NCI-H446 (cell line): ENCODE measurements at regions not wholly inside any gene's neighbourhood (a gene's known extent, or its start where the extent isn't known, plus 50 kb on each side); places are given as distances from the start of the nearest gene placed in this dataset.
"Not testable (repeated sequence)": the region's sequence is repeated elsewhere in the genome, so short reads cannot be mapped to it uniquely, and the experiment has no call there.

Source experiments
- DNase-seq, 2 experiments: peaks; one replicate each; lab custom pipeline; 2025; lab: John Stamatoyannopoulos, UW

GRCh38 chr12:37441371-37441770 lies 875.2 kb upstream of the ALG10B start:
- DNase-seq: not testable (repeated sequence)

- DNase-seq: not testable (repeated sequence)
These were observed 860.9 kb upstream of the ALG10B start for GRCh38 chr12:37455646-37456045.

- not testable (repeated sequence) for DNase-seq
These were observed 818.6 kb upstream of the ALG10B start for GRCh38 chr12:37497939-37498338.

GRCh38 chr12:37510256-37510655 lies 806.3 kb upstream of the ALG10B start:
- DNase-seq: not testable (repeated sequence)

- not testable (repeated sequence) for DNase-seq
These were observed 776.0 kb upstream of the ALG10B start for GRCh38 chr12:37540581-37540980.

- peak in 1 of 2 experiments; percentile 1 for DNase-seq
These were observed 775.2 kb upstream of the ALG10B start for GRCh38 chr12:37541356-37541755.

- DNase-seq: peak in 1 of 2 experiments; percentile 12
These were observed 773.2 kb upstream of the ALG10B start for GRCh38 chr12:37543131-37543965.

- DNase-seq: no peak
These were observed 772.5 kb upstream of the ALG10B start for GRCh38 chr12:37543966-37544668.

GRCh38 chr12:37544669-37545330 lies 771.8 kb upstream of the ALG10B start:
- DNase-seq: not testable (repeated sequence)

GRCh38 chr12:37545759-37546158 lies 770.8 kb upstream of the ALG10B start:
- DNase-seq: no peak

GRCh38 chr12:37546206-37546605 lies 770.4 kb upstream of the ALG10B start:
- no peak for DNase-seq

- no peak for DNase-seq
These were observed 769.6 kb upstream of the ALG10B start for GRCh38 chr12:37546901-37547475.

GRCh38 chr12:37547611-37548010 lies 769.0 kb upstream of the ALG10B start:
- DNase-seq: no peak

- DNase-seq: no peak
These were observed 768.2 kb upstream of the ALG10B start for GRCh38 chr12:37548266-37548805.

- not testable (repeated sequence) for DNase-seq
These were observed 759.6 kb upstream of the ALG10B start for GRCh38 chr12:37556957-37557356.

GRCh38 chr12:37565112-37565511 lies 751.5 kb upstream of the ALG10B start:
- DNase-seq: no peak

GRCh38 chr12:37570547-37570946 lies 746.0 kb upstream of the ALG10B start:
- not testable (repeated sequence) for DNase-seq
